IPS-NIHi7 (cell line): ENCODE measurements at regions not wholly inside any gene's neighbourhood (a gene's known extent, or its start where the extent isn't known, plus 50 kb on each side); places are given as distances from the start of the nearest gene placed in this dataset.

Experiments used
- DNase-seq: peaks from one replicate; pipeline ENCODE4 v3.0.0; 2012; ENCODE audit warnings: mixed read lengths; ENCODE audit errors: extremely low spot score

DNA sequence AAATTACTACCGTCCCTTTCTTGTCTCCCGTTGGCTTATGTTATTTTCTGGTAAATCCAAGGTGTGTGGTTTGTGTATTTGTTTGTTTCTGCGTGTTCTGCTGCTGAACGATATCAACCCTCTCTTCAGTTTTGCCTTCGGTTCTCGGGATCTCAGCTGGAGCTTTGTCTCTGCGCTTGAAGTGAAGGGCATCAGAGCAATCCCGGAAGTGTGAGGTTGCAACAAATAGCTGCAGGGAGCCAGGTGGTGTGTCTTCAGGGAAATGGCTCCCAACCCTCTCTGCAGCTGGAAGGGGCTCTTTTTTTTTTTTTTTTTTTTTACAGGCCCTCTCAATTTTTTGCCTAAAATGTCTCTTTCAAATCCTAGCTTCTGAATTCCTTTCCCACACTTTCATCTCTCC is 116.4 kb upstream of the RGMA start:
- DNase-seq = no peak

DNA sequence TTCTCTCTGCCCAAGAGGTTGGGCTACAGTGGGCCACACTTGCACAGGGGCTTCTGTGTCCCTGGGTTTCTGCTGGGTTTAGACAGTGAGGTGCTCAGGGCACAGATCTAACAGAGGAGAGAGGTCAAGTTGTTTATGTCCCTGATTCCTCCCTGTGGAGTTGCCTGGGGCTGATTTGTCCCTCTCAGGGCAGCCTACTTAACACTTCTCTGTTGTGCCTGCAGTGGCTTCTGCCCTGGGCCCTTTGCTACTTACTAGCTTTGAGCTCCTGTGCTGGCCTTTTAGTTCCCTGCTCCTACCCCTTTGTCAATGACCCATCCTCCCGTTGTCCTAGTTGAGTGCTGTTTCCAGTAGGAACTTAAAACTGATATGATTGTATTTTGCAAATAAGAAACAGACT is 114.0 kb upstream of the RGMA start:
- DNase-seq = peak; percentile 54

DNA sequence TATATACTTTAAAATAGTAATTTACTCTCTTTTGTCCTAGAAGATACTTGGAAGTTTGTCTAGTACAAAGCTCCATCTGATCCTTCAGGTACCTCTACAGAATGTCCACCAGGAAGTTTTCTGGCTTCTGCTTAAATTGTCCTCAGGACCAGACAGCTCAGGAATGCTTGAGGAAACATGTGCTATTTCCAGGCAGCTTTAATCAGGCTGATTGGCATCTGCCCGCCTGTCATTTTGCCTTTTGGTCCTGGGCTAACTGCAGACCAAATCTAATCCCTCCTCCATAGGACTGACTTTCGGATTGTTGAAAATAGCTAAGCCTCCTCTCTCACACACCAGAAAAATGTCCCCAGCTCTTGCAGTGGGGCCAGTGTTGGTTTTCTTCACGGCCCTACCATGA is 113.4 kb upstream of the RGMA start:
- no peak for DNase-seq

DNA sequence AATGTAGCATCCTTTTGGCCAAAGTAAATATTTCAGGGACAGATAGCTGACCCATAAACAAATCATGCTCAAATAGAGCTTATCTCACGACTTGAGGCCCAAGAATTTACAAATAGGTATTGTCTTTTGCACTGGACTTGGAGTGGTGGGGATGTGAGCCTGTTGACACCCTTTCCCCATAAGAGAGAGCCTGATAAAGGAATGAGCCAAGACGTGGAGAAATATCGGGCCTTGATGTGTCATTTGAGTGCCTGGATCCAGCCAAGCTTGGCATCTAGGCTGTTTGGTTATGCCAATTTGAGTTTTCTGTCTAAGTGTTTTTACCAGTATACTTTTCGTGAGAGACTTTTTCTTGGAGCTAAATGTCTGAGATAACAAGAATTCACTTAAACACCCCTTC is 112.9 kb upstream of the RGMA start:
- no peak for DNase-seq

DNA sequence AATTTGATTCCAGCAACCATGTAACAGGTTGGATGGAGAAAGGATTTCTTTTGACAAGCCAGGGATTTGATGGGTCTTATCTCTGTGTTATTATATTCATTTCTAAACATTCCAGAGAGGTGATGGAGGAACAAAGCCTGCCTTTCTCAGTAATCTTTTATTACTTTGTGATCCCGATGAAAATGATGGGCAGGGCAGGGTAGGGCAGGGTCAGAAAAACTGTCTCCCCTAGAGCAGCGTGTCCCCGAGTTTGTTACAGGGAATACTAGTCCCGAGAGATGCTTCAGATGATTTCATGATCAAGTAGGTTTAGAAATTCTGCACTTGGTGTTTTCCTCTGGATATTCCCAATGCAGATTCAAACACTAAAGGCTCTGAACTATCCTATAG is 111.8 kb upstream of the RGMA start:
- DNase-seq = no peak

DNA sequence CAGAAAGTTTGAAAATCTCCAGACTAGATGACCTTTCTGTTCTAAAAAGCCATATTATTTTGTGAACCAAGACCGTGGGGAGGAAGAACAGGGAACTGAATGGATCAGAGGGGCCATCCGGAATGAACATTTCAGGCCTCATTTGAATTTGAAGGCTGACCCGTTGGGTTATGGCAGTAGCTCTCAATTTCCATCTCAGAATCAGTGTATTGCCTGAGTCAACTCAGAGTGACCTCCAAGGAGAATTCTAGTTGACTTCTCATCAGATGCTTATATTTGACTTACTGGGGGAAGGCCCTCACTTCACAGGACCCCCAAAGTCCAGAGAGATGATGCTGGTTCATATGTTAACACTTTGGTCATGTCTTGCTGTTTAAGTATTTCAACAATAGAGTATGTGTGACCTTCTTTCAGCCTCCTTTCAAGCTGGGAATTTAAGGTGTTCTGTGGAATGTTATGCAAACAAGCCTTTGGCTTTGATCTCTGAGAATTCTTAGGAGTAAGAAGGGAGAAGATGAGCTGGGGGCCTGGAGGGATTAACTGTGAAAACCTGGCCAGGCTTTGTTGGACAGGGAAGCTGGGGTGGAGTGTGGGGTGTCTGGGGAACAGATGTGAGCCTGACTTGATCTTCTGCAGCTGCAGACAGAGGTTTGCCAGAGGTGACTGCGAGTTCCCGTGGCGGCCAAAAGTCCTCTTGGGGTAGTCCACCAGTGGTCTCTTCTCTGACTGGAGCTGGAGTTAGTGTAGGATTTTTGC is 111.2 kb upstream of the RGMA start:
- DNase-seq = no peak

DNA sequence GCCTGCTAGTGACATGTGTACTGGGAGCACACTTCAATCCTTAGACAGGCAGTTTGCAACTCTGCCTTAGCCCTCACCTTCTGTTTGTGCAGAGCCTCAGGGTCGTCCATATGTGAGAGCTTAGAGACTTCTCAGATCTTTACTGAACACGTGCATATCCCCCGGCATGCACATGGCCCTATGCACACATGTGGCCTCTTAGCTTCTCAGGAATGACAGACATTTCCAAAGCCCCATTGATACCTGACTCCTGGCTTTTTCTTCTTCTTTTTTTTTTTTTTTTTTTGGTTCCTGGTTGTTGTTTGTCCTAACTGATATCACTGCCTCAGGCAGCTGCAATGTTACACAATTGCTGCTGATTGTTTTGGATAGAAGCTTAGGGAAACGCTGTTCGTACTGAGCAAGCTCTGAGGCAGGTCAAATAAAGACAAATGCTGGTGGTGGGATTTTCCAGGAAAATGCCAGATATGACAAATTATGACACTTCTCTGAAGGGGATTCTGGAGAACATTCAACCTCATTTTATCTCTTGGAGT is 107.2 kb upstream of the RGMA start:
- no peak for DNase-seq

DNA sequence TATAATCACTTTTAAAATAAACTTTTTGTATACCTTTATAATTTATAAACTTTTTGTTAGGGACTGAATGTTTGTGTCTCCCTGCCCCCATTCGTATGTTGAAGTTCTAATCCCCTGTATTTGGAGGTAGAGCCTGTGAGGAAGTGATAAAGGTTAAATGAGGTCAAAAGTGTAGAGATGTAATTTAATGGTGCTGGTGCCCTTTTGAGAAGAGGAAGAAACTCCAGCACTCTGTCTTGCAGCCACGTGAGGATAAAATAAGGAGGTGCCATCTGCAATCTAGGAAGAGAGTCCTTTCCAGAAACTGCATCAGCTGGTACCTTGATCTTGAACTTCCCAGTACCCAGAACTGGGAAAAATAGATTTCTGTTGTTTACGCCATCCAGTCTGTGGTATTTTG is 106.1 kb upstream of the RGMA start:
- DNase-seq = no peak

DNA sequence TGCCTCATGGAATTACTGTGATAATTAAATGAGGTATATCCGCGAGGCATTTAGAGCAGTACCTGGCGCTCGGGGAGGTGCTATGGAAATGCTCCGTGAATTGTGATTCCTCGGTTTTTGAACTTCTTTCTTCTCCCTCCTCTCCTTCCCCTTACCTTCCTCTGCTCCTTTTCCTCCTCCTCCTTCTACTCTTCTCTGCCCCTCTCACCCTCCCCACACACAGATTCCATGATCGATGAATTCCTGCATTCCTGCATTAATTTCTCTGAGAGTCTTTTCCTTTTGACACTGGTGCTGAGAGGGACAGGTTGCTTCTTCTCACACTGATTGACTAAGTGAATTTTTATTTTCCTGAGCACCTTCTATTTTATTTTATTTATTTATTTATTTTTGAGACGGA is 101.2 kb upstream of the RGMA start:
- no peak for DNase-seq

DNA sequence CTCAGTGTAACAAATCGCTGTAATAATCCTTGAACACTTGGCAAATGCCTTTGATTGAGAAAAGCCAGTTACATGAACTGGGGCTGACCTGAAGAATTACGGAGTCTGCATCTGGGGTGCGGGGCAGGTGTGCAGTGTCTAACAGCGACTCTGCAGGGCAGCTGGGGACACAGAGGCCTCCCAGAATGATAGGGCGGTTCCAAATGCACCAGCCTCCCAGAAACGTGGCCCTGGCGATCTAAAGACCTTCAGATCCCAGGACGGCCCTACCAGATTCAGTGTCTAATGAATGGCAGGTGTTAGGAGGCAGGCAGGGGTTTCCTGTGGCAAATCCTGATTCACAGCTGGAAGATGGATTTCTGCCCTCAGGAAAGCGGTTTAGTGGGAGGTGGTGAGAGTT is 100.5 kb upstream of the RGMA start:
- no peak for DNase-seq

DNA sequence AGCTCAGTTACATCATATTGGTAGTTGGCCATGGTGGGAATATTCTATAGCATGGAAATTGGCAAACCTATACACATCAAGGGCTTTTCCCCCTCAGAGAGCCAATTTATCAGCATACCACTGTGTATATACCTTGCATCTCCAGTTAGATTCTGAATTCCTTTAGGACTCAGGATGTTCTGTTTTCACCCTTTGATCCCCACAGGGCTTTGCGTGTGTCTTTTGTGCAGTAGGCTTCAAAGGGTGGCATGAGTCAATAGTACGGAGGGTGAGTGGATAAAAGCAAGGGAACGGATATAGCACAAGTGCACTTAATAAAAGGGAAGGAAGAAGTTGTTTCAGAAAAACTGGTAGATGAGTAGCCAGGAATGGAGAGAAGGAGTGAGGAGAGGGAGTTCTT is 99.2 kb upstream of the RGMA start:
- no peak for DNase-seq

DNA sequence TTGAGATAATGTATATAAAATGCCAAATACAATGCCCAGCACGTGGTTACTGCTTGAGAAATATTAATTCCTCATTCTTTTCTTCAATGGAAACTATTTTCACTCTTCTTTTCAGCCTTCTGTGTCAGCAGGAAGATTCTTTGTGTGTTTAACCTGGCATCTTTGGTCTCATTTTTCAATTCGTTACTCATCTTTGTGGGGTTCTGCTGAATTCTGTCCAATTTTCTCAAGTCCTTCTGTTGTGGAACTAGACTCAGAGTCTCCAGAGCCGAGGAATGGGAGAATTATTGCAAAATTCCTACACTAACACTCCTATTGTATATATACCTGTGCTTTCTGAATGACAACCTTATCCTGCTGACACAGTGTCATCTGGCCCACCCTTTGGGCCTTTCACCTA is 96.8 kb upstream of the RGMA start:
- no peak for DNase-seq

DNA sequence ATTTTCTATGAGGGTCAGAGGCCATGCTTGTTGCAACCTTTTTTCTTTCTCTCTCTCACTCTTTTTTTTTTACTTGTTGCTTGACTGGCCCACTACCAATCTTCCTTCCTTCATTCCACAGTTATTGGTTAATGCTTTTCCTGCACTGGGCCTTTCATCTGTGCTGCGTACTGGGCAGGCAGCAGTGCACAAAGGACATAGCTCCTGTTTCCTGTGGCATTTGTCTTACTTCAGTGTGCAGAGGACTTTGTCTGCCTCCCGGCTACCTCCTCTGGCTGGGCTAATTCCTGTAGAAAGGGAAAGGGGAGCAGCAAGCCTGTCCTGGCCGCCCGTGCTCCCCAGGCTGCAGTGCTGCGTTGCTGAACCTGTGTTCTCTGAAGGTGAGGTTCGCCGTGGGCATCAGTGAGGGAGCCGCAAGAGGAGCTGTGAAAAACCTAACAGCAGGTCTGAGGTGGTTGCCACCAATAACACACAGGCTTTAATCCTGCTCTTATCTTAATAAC is 93.7 kb upstream of the RGMA start:
- DNase-seq = no peak

DNA sequence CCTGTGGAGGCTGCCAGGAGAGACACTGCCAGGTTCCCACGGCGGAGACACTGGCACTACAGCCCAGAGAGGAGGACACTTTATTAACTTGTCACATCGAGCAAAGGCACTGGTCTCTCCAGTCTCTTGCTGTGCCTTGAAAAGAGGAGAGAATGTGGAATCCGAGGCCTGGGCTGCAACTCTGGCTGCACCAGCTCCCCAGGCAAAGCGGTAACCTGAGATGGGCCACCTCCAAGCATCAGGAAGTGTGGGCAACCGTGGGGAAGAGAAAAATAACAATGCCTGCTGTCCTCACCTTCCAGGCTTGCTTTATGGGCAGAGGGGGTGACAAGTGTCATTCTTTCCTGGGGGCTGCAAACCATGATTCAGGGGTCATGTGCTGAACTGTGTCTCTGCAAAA is 91.6 kb upstream of the RGMA start:
- DNase-seq = peak; percentile 69

DNA sequence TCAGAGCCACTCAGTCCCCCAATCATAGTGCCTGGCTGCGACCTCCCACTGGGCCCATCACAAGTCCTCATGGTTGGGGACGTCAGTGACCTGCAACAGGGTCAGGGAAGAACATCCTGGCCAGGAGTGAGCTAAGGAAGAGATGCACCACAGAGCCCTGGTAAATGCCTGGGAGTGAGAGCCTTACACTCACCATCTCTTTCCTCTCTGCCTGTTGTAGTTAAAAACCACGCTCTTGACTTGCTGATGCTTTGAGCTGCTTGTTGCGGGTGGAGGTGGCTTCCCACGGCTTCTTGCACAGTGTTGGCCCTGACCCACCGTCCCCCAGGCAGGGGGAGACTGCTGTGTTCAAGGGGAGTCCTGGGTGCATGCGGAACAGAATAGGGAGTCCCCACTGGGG is 91.1 kb upstream of the RGMA start:
- DNase-seq = no peak

DNA sequence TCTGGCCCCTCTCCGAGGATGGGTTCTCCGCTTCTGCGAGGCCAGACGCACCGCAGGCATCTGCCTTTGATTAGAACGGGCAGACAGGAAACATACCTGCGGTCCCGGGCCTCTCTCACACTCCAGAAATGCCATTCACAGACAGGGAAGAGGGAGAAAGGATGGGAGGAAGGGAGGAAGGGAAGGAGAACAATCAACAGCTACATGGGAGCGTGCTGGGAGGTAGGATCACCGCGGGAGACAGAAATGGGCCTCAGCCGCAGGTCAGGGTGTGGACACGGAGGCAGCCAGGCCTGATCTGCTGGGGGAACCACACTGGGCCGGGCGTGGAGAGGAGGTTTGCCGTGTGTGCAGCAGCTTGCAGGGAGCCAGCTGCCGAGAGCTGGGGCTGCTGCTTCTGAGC is 90.7 kb upstream of the RGMA start:
- no peak for DNase-seq

DNA sequence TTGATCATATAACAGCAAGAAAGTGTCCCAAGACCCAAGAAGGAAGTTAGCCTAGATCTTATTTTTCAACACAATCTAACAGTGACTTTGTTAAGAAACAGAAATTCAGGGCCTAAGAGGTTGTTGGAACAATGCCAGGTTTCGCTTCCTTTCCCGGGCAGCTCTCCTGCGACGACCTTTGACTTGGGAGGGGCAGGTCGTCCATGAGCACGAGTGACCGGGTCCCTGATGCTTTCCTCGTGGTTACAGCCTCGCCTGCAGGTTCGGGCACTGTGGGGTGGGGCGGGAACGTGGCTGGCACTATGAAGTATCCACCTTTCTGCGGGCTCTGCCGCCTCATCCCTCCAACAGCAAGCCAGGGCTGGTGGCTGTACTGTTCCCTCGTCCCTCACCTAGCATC is 90.1 kb upstream of the RGMA start:
- no peak for DNase-seq

DNA sequence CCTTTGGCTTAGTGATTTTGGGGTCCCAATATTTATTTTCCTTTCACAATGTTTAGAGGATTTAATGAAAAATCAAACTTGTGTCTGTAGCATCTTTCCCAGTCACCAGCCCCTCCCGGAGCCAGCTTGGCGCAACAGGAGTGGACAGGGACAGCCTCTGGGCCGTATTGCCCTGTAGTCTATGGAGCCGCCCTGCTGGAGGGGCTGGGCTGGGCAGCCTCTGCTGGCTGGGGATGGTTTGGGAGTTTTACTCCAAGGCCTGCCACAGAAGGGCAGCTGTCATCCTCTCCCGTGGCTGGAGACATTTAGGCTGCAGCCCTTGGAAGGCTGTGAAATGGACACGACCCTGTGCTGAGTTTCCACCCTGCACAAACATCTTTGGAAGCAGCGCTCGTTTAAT is 89.4 kb upstream of the RGMA start:
- DNase-seq = no peak

DNA sequence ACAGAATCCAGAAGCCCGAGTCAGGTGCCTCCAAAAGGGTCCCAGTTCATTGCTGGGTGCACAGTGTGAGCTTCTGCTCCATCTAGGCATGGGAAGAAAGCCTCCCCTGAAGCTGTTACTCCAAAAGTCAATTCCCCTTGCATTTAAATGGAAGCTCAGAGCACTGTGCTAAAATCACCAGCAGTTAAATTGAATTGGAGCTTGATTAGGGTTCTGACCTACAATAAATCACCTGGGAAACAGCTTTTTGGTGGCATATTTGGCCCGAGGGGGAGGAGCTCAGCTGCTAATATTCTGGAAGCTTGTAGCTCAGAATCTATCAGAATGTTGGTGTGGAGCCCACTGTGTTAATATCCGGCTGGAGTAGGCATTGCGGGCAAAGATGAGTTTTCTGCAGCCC is 87.1 kb upstream of the RGMA start:
- no peak for DNase-seq

DNA sequence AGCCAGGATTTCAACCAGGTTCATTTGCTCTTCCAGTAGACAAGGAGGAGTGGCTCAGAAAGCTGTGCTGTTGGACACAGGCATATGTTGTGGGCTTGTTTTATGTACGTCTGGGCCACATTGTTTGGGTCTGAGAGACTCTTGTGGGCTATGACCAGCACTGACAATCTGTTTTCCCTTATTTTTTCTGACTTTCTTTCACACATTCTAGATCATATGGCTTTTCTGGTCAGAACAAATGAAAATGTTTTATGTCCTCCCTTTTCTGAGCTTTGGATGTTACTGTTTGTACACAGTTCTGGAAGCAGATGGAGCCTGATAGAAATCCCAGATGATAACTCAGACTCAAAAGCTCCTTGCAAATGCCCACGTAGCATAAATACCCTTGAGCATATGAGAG is 85.8 kb upstream of the RGMA start:
- no peak for DNase-seq

DNA sequence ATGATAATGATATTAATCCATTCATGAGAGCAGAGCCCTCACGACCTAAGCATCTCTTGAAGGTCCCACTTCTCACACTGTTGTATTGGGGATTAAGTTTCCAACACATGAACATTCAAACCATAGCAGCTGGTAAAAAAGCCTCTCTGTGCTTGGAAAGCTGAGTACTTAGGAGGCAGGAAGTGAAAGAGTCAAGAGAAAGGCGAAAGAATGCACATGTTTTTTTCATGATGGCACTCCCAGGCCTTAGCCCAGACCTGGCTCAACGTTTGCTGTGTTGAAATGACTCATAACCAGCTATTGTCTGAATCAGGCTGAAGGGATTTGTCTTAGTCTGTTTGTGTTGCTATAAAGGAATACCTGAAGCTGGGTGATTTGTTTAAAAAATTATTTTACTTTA is 84.4 kb upstream of the RGMA start:
- DNase-seq = no peak

DNA sequence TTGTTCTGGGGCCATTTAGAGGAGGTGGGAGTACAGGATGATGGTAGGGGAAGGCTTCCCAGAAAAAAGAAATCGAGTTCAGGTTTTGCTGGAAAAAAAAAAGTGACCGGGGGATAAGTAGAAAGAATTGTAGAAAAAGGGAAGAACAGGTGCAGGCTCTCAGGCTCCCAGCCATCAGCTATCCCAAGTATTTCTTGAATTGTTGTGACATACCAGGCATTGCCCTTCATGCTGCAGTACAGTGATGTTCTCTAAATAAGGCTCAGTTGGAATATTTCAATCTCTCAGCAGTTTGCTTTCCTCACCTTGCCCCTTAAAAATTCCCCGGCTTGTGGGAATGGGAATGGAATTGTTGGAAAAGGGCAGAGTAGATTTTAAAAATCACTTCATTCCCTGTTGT is 82.5 kb upstream of the RGMA start:
- no peak for DNase-seq

DNA sequence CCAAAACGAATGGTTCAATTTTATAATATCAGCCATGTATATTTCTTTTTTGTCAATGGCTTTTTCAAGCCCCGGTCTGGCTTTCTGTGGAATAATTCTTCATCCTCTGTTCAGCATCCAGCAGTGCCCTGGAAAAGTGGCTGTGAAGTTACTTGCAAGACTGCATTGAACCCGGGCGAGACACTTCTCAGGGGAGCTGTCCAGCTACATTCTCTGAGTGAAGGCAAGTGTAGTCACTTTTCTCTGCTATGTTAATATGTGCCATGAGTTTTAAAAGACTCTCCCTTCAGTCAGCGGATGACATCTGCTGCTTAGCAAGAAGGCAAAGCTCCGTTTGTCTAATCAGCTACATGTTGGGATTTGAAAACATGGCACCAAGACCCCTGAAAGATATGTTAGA is 81.3 kb upstream of the RGMA start:
- no peak for DNase-seq

DNA sequence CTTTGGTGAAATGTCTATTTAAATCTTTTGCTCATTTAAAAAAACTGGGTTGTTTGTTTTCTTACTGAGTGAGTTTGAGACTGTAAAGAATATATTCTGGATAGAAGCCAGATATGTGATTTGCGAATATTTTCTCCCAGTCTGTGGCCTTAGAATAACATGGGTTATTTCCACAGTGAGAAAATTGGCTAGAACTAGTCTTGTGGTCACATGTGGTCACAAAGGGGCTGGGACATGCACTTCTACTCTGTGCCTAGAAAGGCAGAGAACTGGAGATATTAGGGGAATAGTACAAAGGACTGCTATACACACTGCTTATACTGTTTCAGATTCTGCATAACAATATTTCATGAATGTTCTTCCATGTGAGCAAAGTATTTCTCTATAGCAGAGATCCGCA is 79.9 kb upstream of the RGMA start:
- no peak for DNase-seq
